ENCODE measurements at regions not wholly inside any gene's neighbourhood (a gene's known extent, or its start where the extent isn't known, plus 50 kb on each side); places are given as distances from the start of the nearest gene placed in this dataset.

DNA sequence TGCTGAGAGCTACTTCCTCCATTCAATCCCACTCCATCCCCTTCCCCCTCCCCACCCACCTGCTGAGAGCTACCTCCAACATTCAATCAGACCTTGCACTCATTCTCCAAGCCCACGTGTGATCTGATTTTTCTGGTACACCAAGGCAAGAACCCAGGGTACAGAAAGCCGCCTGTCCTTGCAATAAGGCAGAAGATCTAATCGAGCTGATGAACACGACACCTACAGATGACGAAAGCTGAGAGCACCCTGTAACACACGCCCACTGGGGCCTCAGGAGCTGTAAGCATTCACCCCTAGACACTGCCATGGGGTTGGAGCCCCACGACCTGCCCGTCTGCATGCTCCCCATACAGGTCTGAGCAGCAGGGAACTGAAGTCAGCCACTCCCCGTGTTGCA is 58.3 kb downstream of the TRIML1 start:
- no peak for FAIRE-seq

DNA sequence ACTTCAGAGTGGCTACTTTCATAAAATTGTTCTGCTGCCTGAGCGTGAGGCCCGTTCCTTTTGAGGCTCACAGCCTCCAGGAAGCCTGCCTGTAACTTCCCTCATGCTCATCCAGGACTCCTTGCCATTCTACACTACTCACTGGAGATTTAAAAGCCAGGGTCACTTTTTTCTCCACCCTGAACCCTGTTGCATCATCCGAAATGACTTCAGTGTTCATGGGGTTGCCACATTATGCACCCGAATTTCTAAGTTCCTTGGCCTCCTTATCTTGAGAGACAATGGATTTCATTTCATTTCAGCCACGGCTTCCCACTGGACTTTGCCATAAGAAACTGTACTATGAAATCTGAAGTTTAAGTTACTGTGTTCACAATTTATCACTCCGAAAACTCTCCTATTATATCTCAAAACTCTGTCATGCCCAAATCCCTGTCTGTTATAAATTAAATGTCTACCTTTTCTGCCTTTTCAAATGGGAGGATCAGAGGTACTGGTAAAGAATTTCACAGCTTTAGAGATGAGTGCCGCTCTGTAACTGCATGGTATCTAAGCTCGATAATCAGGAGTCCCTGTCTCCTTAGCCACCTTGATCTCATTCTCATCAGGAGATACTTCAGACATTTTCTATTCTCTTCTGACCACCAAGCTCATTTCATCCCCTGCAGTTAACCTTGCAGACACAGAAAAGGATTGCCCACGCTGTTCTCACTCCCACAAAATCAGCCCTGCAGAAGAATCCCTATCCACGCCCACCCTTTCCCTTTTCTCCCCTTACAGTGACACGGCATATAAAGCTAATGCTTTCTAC is 59.9 kb downstream of the TRIML1 start:
- no peak for FAIRE-seq

DNA sequence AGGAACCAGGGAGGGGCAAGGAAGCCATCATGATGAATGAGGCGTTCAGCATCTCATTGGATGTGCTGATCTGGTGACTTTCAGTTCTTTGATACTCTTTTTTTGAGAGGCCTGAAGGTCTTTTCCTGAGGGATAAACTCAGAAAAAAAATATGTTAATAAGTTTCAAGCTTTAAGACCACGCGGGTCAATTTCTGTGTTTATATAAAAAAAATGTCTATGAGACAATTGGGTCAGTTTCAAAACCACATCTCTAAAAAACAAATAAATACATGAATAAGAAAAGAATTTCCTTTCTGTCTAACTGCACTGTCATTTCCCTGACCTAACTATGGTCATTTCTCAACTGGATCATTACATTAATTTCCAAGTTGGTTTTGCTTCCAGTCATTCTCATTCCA is 62.6 kb downstream of the TRIML1 start:
- FAIRE-seq, result no peak

DNA sequence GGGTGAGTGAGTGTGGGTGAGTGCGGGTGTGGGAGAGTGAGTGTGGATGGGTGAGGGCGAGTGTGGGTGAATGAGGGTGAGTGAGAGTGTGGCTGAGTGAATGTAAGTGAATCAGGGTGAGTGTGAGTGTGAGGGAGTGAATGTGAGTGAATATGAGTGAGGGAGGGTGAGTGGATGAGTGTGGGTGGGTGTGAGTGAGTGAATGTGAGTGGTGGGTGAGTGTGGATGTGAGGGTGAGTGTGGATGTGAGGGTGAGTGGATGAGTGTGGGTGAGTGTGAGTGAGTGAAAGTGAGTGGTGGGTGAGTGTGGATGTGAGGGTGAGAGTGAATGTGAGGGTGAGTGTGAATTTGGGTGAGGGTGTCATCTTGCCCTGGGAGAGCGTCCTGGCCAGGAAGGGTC is 67.5 kb downstream of the TRIML1 start:
- no peak for FAIRE-seq

DNA sequence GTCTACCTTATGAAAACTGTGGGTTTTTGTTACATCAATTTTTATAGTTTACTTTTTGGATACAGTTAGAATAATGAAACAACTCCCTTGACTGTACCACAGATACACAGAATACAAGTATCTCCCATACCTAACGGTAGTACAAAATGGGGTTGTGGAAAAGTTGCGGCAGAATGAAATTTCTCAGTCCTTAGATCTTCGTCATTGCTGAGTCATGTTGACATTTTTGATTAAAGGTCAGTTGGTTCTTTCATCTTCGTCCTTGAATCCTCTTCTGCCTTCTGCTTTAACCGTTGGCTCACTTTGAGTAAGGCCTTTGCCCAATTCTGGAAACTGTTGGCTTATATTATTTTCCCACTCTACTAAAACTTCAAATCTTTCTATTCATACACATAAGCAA is 75.6 kb downstream of the TRIML1 start:
- no peak for FAIRE-seq

DNA sequence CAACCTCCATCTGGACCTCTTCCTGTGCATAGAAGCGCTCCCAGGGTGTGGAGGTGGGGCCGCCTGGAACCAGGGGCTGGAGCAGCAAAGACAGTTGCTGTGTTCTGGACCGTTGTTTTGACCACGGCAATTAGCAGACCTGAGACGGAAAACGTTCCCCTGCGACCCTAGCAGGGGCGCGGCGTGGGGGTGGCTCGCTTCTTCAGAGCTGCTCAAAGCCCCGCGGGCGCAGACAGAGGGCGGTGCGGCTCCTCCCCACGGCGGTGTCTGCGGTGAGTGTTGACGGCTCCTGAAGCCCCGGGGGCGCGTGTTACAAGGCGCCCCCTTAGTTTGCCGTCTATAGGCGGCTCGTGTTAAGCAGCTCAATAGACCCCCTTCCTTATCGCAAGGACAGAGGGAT is 79.2 kb downstream of the TRIML1 start:
- FAIRE-seq, result no peak

DNA sequence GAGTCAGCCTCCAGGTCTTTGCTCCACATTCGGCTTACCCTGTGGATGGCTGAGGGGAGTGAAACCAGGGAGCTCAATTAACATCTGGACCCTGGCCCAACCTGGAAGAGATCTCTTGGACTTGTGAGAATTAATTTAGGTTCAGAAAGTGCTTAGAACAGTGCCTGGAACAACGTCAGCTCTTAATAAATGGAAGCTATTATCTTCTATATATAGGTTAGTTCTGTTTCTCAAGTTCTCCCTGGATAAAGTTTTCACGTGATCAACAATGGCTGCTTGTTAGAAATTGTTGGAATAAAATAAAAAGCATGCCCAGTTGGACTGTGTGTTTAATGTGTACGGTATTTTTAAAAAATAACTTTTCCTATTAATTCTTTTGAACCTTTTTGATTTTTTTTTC is 80.8 kb downstream of the TRIML1 start:
- FAIRE-seq, result no peak

DNA sequence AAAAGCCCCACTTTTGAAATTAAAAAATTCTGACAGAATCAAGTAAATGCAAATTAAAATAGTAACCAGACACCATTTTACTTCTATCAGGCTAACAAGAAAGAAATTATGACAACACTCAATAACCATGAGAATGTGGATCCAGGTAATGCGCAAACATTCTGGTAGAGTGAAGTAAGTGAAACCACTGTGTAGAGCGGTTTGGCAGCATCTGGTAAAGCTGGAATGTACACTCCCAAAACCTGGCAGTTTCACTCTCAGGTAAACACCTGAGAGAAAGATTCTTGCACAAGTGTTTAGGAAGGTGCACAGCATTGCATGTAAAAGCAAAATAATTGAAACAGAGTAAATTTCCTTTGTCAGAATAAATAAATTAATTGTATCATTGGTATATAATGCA is 81.8 kb downstream of the TRIML1 start:
- no peak for FAIRE-seq

DNA sequence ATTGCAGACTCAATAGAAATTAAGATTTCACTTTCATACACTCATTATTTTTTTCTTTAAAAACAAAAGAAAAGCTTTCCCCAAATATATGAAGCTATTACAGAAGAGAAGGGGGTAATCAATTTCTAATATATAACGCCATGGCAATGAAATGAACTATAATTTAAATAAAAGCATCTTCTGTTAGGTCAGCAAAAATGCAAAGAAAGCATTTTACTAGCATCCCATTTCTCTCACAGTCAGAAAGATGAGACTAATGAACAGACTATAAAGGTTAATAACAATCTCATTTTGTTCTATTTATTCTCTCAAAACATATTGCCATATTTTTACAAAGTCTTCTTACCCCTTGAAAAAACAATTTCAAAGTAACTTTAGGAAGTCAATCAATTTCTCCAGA is 89.0 kb downstream of the TRIML1 start:
- FAIRE-seq, result no peak

DNA sequence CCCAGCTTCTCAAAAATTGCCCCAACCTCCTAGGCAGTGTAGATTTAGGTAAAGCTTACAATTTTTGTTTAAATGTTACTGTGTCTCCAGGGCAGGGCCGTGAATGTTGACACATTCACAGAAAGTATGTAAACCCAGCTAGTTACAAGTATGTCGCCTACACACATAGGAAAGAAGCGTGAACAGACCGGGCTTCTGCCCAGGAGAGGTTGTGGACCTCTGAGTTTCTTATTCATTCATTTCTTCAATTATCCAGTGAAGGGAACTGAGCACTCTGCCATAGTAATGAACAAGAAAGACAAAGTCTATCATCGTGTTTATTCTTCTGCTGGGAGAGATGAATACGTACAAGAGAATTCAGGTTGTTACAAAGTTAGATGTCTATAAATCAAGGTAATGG is 93.2 kb downstream of the TRIML1 start:
- FAIRE-seq, result no peak

DNA sequence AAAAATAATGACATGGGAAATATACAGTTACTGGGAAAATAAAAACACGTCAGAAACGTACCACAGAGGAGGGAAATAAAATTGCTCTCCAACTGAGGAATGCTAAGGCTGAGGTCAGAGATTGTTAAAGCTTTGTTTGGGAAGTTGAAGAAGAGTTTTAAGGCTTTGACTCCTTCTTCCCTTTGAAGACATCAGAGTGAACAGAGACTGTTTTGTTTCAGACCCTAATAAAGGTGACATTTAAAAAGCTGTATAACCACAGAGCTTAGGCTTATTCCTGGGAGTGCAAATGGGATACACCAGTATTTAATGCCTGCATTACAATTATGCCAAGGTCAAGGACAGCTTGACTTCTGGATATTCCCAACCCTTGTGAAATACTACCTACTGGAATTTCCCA is 102.8 kb downstream of the TRIML1 start:
- no peak for FAIRE-seq

DNA sequence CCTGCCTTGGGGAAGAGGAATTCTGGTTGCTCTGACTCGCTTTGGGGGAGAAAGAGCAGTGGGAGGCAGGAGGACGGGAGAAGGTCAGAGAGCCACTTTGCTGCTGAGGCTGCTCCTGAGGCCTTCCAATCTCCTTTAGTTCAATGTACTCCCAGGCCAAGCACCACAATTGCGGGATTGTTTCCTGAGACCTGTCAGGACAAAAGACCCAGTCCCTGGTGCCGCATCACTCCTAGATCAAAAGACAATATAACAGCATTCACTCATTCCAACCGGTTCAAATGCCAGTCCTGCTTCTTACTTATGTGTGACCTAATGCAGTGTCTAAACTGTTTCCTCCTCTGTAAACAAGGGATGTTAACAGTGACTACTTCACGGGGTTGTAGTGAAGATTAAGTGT is 106.4 kb downstream of the TRIML1 start:
- no peak for FAIRE-seq

DNA sequence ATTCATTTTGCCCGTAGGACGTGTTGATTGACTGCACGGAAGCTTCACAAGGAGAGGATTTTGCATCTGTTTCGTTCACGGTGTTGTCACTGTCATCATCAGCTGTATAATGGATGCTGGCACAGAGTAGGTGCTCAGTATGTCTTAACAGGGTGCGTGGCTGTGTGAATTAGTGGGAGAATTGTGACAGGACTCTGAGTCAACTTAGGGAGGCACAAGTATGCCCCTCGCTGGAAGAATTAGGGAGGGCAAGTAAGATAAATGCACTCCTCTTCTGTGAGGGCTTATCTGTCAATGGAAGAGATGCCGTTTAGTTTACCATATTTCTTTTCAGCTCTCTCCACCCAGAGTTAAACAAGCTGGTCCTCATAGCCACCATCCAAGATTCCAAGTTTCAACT is 107.2 kb downstream of the TRIML1 start:
- FAIRE-seq, result no peak

DNA sequence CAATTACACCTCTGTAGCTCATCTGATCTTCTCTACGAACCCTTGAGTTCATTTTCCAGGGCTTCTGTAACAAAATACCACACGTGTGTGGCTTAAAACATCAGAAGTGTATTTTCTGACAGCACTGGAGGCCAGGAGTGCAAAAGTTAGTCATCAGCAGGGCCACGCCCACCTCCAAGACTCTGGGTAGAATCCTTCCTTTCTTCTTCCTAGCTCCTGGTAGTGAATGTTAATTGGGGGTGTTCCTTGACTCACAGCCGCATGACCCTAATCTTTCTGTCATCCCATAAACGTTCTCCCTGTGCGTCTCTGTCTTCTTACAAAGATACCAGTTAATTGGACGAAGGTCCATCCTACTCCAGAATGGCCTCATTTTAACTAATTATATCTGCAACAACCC is 115.0 kb downstream of the TRIML1 start:
- no peak for FAIRE-seq

DNA sequence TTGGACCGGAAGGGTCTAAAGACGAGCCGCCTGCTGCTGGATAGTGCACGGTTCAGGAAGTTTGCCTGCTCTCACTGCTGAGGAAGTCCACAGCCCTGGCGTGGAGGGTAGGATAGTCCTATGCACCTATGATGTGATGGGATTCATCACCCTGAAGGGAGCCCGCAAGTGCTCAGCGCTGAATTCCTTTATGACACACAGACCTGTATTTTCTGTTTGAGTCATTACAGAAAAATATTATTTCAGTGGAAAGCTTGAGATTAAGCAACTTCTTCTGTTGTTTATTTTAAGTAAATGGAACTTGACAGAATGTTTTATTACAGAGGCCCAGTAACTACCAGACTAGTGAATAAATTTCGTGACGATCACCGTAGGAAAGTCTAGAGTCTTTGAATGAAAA is 123.2 kb downstream of the TRIML1 start:
- FAIRE-seq, result no peak

DNA sequence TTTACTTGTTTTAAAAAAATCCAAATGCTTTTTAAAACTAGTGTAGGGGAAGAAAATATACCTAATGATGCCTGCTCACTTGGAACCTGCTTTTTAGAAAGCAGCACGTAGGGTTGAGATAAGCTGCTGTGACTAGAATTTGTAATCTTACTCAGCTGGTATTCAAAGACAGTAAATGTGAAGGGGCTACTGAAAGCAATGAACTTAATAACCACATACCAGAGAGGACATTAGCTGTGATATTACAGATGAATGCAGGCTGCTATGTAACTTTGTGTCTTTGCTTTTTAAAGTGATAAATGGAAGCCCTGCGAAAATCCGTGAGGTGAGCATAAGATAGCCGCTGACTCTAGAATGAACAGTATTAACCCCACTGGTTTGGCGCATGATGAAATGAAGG is 124.1 kb downstream of the TRIML1 start:
- no peak for FAIRE-seq

DNA sequence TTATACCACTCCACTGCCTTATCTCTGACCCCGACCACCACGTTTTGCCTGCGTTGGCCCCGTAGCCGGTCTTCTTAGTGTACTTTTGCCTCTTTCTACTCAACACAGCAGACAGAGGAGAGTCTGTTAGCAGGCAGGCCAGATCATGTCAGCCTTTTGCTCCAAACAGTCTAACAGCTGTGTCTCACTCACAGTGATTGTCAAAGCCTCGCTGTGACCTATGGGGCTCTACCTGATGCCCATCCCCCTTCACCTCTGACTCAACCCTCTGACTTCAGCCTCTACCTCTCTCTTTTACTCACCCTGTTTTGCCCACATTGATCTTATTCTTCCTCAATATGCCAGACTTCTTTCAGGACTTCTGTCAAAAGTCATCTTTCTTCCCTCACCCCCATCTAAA is 127.1 kb downstream of the TRIML1 start:
- FAIRE-seq, result no peak

DNA sequence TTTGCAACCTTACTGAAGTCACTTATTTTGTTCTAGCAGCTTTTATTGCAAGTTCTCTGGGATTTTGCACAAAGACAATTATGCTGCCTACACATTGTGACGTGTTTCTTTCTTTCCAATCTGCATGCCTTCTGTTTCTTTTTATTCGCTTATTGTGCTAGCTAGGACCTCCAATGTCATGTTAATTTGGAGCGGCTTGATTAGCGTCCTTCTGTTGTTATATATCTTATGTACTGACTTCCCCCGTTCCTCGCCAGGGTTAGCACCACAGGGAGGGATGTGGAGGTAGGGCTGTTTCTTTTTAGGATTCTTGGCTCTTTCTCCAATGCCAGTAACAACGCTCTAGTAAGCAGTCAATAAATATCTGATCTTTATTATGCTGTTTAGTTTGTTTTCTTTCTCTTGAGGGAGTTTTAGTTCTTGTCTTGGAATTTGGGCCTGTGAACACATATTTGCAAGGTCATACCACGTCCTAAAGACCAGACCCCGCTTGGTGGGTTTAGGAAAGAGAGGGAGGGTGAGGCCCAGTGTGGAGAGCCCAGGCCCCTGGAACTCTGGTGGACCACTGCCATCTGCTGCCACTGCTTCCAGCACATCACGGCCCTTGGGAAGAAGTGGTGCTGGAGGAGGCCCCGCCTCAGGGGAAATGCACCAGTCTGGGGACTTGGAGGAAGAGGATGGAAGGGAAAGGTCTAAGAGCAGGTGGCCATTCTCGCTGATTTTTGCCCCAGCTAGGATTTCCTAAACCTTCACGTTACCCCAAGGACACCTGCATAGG is 129.1 kb downstream of the TRIML1 start:
- no peak for FAIRE-seq

DNA sequence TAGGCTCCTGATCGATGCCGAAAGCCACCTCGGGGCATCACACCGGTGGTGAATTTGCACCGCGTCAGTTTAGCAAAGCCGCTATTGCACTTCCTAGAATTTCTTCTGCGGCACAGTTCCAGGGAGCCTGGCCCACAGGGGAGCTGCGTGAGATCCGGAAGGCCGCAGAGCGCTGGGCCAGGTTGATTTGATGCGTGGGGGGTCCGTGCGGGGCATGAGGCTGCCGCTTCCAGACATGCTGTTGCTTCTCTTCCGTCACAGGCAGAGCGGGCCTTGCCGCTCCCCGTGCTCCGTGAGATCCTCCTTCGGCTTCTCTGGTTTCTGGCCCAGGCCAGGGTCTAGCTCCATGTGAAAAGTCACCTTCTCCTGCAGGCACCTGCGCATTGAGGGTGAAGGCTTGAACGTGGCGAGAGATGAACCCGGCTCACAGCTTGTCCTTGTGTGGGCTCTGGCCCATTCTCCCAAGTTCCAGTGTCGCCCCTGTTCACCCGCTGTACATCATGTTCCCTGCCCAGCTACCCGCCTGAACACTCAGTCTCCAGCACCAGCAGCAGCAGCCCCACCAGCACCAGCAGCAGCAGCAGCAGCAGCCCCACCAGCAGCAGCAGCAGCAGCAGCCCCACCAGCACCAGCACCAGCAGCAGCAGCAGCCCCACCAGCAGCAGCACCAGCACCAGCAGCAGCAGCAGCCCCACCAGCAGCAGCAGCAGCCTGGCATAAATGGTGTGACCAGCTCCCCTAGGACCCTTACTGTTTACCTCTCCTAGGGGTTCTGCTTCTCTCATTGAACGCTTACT is 131.2 kb downstream of the TRIML1 start:
- no peak for FAIRE-seq

DNA sequence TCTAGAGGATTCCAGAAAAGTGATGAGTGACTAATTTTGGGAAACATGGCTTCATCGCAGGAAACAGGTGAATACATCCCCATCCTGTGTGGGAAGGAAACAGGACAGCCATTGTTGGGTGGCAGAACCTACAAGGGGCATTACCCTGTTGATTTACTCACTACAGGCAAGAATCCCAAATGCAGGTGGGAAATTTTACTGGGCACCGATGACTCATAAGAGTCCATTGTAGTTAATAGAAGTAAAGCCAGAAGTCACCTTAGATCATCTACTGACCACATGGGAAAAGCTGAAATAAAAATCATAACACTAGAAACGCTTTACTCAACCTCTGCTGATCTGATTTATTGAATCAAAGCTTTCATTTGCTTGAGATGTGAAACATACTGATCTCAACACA is 136.4 kb downstream of the TRIML1 start:
- no peak for FAIRE-seq

DNA sequence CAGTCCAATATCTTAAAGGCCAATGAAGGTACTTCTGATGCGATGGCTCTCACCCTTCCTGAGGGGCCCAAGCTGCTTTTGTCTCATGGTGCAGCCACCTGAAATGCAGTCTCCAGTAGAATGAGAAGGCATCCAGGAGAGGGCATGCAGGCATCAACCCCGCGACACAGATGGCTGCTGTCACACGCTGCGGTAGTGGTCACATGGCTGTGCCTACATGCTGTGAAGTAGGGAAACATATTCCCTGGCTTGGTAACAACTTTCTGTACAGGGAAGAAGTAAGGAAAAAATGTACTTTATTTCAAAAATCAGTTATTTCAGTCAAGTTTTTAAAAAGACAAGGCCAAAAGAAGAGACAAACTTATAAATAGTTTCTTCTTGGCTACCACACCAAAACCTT is 139.9 kb downstream of the TRIML1 start:
- no peak for FAIRE-seq

DNA sequence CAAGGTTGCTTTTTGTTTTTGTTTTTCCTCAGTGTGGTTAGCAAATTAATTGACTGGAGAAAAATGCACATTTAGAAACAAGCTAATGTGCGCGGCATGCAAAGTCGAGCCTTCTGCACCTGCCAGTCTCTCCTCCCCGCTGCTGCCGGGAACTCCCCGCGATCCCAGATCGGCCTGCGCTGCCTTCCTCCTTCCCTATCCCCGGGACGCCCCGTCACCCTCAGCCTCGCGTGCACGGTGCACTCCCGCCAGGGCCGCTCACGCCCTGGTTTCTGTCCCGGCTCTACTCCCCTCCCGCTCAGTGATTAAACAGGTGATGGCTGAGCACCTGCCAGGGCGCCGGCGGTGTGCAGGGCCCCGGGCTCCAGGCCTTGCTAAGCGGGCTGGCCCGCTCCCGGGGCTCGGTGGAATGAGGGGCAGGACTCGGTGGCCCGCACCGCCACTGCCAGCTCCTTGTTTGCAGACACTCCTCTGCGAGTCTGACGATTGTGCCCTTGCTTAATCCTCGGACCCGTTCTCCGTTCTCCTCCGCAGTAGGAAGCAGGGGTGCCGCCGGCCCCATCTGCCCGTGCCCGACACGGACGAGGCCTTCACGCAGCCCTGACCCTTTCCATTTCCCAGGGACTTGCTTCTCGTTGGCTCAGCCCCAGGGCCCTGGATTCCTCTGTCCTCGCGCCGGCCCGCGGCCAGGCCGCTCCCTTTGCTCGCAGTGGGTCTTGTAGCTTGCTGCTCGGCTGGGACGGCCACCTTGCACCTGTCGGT is 143.4 kb downstream of the TRIML1 start:
- no peak for FAIRE-seq
